GM23338 (cell line): ENCODE measurements at regions not wholly inside any gene's neighbourhood (a gene's known extent, or its start where the extent isn't known, plus 50 kb on each side); places are given as distances from the start of the nearest gene placed in this dataset.

Source experiments
- CREB1 ChIP-seq: fragments of 250-450 bp; sonication (Bioruptor Pico); IDR thresholded peaks from 2 replicates; pipeline ENCODE4 v1.5.0; 2020; ENCODE audit warnings: low read depth, mild to moderate bottlenecking, moderate library complexity
- CTCF ChIP-seq, 2 experiments: fragments of 200-600 bp in 1 of 2; sonication (generic) in 1 of 2; conservative IDR thresholded peaks; 2 replicates each; pipeline versions ENCODE4 v1.5.1 to v1.6.1; 2016 to 2017; ENCODE audit warnings: antibody characterized with exemption in 2 of 2, low read depth in 2 of 2, mild to moderate bottlenecking in 2 of 2, moderate library complexity in 1 of 2
- ETS1 ChIP-seq: IDR thresholded peaks from 2 replicates; pipeline ENCODE4 v1.6.1; 2016; ENCODE audit warnings: antibody characterized with exemption
- EZH2 ChIP-seq: fragments of 200-600 bp; sonication (generic); IDR thresholded peaks from one replicate; pipeline ENCODE4 v1.8.0; 2017; ENCODE audit warnings: antibody characterized with exemption, mild to moderate bottlenecking, low read depth; ENCODE audit not compliant: unreplicated experiment
- EZH2phosphoT487 ChIP-seq: fragments of 200-600 bp; sonication (generic); IDR thresholded peaks from one replicate; pipeline ENCODE4 v1.8.1; 2018; ENCODE audit warnings: antibody characterized with exemption; ENCODE audit not compliant: unreplicated experiment
- JUNB ChIP-seq: IDR thresholded peaks from one replicate; pipeline ENCODE4 v1.6.1; 2016; ENCODE audit warnings: antibody characterized with exemption; ENCODE audit not compliant: unreplicated experiment
- NANOG ChIP-seq: IDR thresholded peaks from 2 replicates; pipeline ENCODE4 v1.6.1; 2016; ENCODE audit warnings: antibody characterized with exemption, borderline replicate concordance
- POLR2AphosphoS5 ChIP-seq: IDR thresholded peaks from 2 replicates; pipeline ENCODE4 v1.6.1; 2016; ENCODE audit warnings: antibody characterized with exemption, low read depth
- REST ChIP-seq: IDR thresholded peaks from one replicate; pipeline ENCODE4 v1.6.1; 2018; ENCODE audit warnings: antibody characterized with exemption; ENCODE audit not compliant: unreplicated experiment
- STAT1 ChIP-seq: IDR thresholded peaks from one replicate; pipeline ENCODE4 v1.6.1; 2016; ENCODE audit warnings: antibody characterized with exemption; ENCODE audit not compliant: unreplicated experiment
- ZNF114 ChIP-seq: fragments of 250-450 bp; sonication (Bioruptor Pico); IDR thresholded peaks from 2 replicates; pipeline ENCODE4 v1.5.0; 2020; ENCODE audit warnings: mild to moderate bottlenecking, moderate library complexity
- ZNF331 ChIP-seq: fragments of 250-450 bp; sonication (Bioruptor Pico); IDR thresholded peaks from 2 replicates; pipeline ENCODE4 v1.5.0; 2020; ENCODE audit warnings: low read depth, mild to moderate bottlenecking, moderate library complexity
- ZNF462 ChIP-seq: fragments of 250-450 bp; sonication (Bioruptor Pico); IDR thresholded peaks from 2 replicates; pipeline ENCODE4 v1.5.0; 2020; ENCODE audit warnings: mild to moderate bottlenecking, moderate library complexity

GRCh38 chr5:15290953-15291352, 209.0 kb upstream of the FBXL7 start:
- TF ChIP-seq EZH2phosphoT487 (no peak), REST (no peak), CTCF (conservative IDR thresholded peaks at IDR 0.05; ENCODE audit: low read depth in 2 of 2) (peak; percentile 60 to 74), POLR2AphosphoS5 (no peak), ZNF114 (CRISPR knock-in tag) (no peak), ZNF462 (CRISPR knock-in tag) (no peak), CREB1 (CRISPR knock-in tag) (no peak), EZH2 (no peak), JUNB (no peak), STAT1 (no peak), ETS1 (no peak), ZNF331 (CRISPR knock-in tag) (no peak), NANOG (no peak)
